Rectal smooth muscle tissue (tissue), 1 donor: ENCODE measurements at regions not wholly inside any gene's neighbourhood (a gene's known extent, or its start where the extent isn't known, plus 50 kb on each side); places are given as distances from the start of the nearest gene placed in this dataset.

Experiments
- H3K27ac ChIP-seq: one replicate; pipeline ENCODE4 v1.7.0; 2013; ENCODE audit warnings: low read depth, low read length, inconsistent platforms
- H3K27me3 ChIP-seq: one replicate; pipeline ENCODE4 v1.7.0; 2013; ENCODE audit warnings: low read length; ENCODE audit not compliant: control insufficient read depth, insufficient read depth
- H3K36me3 ChIP-seq: one replicate; pipeline ENCODE4 v1.7.0; 2013; ENCODE audit warnings: low read length; ENCODE audit not compliant: control insufficient read depth, insufficient read depth
- H3K4me1 ChIP-seq: one replicate; pipeline ENCODE4 v1.7.0; 2013; ENCODE audit warnings: low read length; ENCODE audit not compliant: control insufficient read depth, insufficient read depth
- H3K4me3 ChIP-seq: one replicate; pipeline ENCODE4 v1.7.0; 2013; ENCODE audit warnings: low read length
- H3K9ac ChIP-seq: one replicate; pipeline ENCODE4 v1.7.0; 2013; ENCODE audit warnings: low read length

DNA sequence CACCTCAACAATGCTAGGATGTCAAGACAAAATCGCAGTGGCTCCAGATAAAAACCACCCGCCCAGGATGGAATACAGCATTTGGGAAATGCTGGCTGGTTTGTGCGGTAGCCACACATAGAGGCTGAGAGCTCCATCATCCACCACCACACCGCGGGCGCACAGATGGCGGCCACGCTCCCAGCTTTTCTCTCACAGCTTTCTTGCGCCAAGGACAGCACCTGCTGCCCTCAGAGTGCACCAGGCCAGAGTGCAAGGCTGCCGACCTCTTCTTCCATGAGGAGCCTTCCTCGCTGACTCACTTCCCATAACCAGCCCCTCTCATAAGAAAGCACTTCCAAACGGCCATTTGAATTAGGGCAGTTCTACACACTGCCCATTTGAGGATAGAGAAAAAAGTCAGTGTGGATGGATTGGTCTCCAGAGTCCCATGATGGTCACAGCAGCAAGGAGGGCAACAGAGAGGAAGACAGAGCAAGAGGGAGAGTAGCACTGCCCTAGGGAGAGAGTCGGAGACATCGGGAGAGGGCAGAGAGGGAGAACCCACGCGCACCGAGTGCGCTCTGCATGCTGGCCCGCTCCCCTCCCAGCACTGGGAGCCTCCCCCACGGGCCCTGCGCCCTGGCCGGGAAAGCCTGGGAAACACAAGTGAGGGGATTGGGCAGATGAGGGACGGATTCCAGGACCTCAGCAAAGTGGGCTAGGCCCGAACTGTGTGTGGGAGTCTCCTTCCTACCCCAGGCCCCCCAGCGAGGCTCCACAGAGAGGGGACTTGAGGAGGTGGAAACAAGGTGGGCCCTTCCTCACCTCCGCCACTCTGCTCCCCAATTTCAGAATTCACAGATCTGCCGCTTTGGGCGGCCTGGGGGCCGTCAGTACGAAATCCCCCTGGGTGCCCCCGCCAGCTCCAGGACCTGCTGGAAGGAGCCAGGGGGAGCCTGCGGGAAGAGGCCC is 156.9 kb downstream of the USP12 start:
- Histone ChIP-seq H3K4me3 (no peak overlapping the region), H3K9ac (no peak overlapping the region), H3K36me3 (no peaks in the 10 kb centered on the region), H3K4me1 (peaks cover 7% of the 10 kb centered on the region), H3K27ac (no peak overlapping the region), H3K27me3 (no peaks in the 10 kb centered on the region)

- no peaks in the 10 kb centered on the region for H3K36me3 ChIP-seq
- H3K4me3 ChIP-seq: no peak overlapping the region
- peaks cover under 1% of the 10 kb centered on the region for H3K4me1 ChIP-seq
- H3K9ac ChIP-seq: no peak overlapping the region
- no peak overlapping the region for H3K27ac ChIP-seq
- H3K27me3 ChIP-seq: no peaks in the 10 kb centered on the region
These were observed 159.0 kb downstream of the USP12 start for GRCh38 chr13:27012482-27013197.

DNA sequence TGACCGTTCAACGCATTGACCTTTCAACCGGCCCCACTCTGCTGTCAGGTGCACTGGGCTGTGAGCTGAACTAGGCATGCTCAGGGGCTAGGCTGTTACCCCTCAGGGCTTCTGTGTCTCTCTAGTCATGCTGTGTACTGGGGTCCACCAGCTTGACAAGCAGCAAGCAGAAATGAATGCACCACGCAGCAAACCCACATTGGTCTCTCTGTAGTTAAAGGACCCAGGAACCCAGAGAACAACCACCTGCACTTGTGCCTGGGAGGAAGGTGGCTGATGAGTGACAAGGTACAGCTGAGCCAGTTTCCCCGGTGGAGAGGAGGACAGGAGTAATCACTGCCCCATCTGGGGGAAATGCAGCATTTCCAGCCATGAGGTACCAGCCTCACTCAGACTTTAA is 159.9 kb downstream of the USP12 start:
- H3K4me3 ChIP-seq: no peak overlapping the region
- H3K27ac ChIP-seq: no peak overlapping the region
- H3K36me3 ChIP-seq: no peaks in the 10 kb centered on the region
- H3K4me1 ChIP-seq: peaks cover 6% of the 10 kb centered on the region
- H3K27me3 ChIP-seq: peaks cover 3% of the 10 kb centered on the region
- no peak overlapping the region for H3K9ac ChIP-seq

GRCh38 chr13:27008733-27009132 is 162.9 kb downstream of the USP12 start:
- H3K4me3 ChIP-seq: no peak overlapping the region
- H3K27ac ChIP-seq: no peak overlapping the region
- H3K36me3 ChIP-seq: no peaks in the 10 kb centered on the region
- peaks cover 3% of the 10 kb centered on the region for H3K27me3 ChIP-seq
- no peak overlapping the region for H3K9ac ChIP-seq
- H3K4me1 ChIP-seq: peaks cover 11% of the 10 kb centered on the region

DNA sequence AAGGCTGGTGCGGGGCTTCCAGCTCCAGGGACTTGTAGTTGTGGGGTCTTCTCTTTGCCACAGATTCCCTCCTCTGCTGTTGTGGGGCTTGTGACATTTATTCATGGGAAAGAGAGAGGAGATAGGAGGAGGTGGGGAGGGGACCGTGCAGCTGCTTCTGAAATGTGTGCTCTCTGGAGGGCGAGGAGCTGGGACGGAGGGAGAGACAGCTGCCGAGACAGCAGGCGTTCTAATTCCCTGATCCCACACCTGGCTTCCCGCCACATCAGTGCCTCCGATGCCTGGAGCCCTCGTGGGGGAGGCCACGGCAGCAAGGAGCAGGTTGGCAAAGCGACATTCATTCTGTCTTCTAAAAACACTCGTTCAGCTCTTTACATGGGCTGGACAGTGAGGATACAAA is 164.4 kb downstream of the USP12 start:
- H3K4me1 ChIP-seq: peaks cover 11% of the 10 kb centered on the region
- H3K36me3 ChIP-seq: no peaks in the 10 kb centered on the region
- H3K4me3 ChIP-seq: peak overlapping the region; percentile 60
- peak overlapping the region; percentile 15 for H3K27ac ChIP-seq
- no peak overlapping the region for H3K9ac ChIP-seq
- peaks cover 3% of the 10 kb centered on the region for H3K27me3 ChIP-seq

GRCh38 chr13:27006519-27007161 is 165.0 kb downstream of the USP12 start:
- peak overlapping the region; percentile 24 for H3K27ac ChIP-seq
- H3K27me3 ChIP-seq: peaks cover 3% of the 10 kb centered on the region
- H3K36me3 ChIP-seq: no peaks in the 10 kb centered on the region
- H3K4me3 ChIP-seq: peak overlapping the region; percentile 60
- H3K9ac ChIP-seq: no peak overlapping the region
- H3K4me1 ChIP-seq: peaks cover 11% of the 10 kb centered on the region

- Histone ChIP-seq H3K36me3 (no peaks in the 10 kb centered on the region), H3K9ac (no peak overlapping the region), H3K27ac (peak overlapping the region; percentile 24), H3K4me1 (peaks cover 11% of the 10 kb centered on the region), H3K27me3 (peaks cover 3% of the 10 kb centered on the region), H3K4me3 (peak overlapping the region; percentile 34)
These were observed 165.6 kb downstream of the USP12 start for GRCh38 chr13:27005976-27006518.

- Histone ChIP-seq H3K27ac (no peak overlapping the region), H3K27me3 (peaks cover 3% of the 10 kb centered on the region), H3K4me1 (peaks cover 11% of the 10 kb centered on the region), H3K9ac (no peak overlapping the region), H3K4me3 (no peak overlapping the region), H3K36me3 (no peaks in the 10 kb centered on the region)
These were observed 166.1 kb downstream of the USP12 start for GRCh38 chr13:27005556-27005955.

DNA sequence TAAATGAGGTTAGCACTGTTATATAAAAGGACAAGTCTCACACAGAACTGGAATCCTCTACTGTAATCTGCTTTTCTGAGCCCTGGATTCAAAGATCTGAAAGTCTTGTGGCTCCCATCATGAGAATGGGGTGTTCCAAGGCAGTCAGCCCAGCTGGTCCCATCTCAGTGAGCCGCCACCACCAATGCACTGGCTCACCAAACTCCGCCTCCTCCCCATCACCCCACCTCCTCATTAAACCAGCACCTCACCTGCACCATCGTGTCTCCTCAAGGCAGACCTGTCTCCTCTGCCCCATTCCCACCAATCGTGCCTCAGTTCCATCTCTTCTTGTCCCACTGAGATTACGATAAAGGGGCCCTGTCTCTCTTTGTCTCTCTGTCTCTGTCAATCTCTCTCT is 166.7 kb downstream of the USP12 start:
- H3K9ac ChIP-seq: no peak overlapping the region
- peaks cover 3% of the 10 kb centered on the region for H3K27me3 ChIP-seq
- no peak overlapping the region for H3K27ac ChIP-seq
- peaks cover 11% of the 10 kb centered on the region for H3K4me1 ChIP-seq
- H3K36me3 ChIP-seq: no peaks in the 10 kb centered on the region
- H3K4me3 ChIP-seq: no peak overlapping the region

GRCh38 chr13:27004326-27004725 is 167.3 kb downstream of the USP12 start:
- Histone ChIP-seq H3K9ac (no peak overlapping the region), H3K4me3 (no peak overlapping the region), H3K4me1 (peaks cover 11% of the 10 kb centered on the region), H3K27me3 (peaks cover 3% of the 10 kb centered on the region), H3K36me3 (no peaks in the 10 kb centered on the region), H3K27ac (no peak overlapping the region)

GRCh38 chr13:27001705-27002104 is 169.9 kb downstream of the USP12 start:
- H3K4me1 ChIP-seq: peaks cover 4% of the 10 kb centered on the region
- H3K36me3 ChIP-seq: no peaks in the 10 kb centered on the region
- H3K9ac ChIP-seq: no peak overlapping the region
- no peak overlapping the region for H3K27ac ChIP-seq
- no peak overlapping the region for H3K4me3 ChIP-seq
- no peaks in the 10 kb centered on the region for H3K27me3 ChIP-seq

DNA sequence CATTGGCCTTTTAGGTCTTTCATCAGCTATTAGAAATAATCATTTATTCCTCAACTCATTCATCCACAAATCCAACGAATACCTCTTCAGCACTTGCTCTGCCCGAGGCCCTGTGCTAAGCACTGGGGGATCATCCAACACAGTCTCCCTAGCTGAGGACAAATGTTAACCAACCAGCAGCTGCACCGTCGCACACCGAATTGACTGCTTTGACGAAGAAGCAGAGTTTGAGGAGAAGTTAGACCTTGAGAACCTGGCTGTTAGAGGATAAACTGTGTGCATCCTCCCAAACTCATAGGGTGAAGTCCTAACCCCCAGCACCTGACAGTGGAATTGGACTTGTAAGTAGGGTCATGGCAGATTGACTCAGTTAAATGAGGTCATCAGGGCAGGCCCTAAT is 170.9 kb downstream of the USP12 start:
- H3K4me1 ChIP-seq: no peaks in the 10 kb centered on the region
- H3K9ac ChIP-seq: no peak overlapping the region
- H3K4me3 ChIP-seq: no peak overlapping the region
- no peaks in the 10 kb centered on the region for H3K36me3 ChIP-seq
- no peaks in the 10 kb centered on the region for H3K27me3 ChIP-seq
- H3K27ac ChIP-seq: no peak overlapping the region
